ENCODE measurements at regions not wholly inside any gene's neighbourhood (a gene's known extent, or its start where the extent isn't known, plus 50 kb on each side); places are given as distances from the start of the nearest gene placed in this dataset.

DNA sequence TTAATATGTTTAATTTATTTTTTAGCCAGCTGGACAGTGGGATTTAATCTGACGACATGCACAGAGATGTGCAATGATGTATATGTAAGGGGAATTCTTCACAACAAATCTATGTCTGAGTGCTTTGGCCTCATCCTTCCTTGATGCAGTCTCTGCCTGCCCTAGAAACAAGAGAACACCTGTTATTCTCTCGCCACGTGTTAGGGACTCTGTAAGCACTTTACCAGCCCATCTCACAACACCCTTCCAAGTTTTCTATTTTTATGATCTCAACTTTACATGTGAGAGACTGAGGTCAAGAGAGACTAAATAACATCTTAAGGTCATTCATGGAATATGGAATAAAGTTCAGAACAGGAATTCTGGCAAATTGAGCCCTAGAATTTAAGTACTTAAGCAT lies 123.0 kb upstream of the GAS1 start:
- Histone ChIP-seq H3K36me3 (ENCODE audit: control insufficient read depth in 1 of 2, insufficient read depth in 2 of 2, low read length in 2 of 2) (no peaks in the 10 kb centered on the region), H3K9me3 (ENCODE audit: control insufficient read depth in 1 of 2, low read length in 2 of 2) (no peaks in the 10 kb centered on the region), H3K4me1 (ENCODE audit: control insufficient read depth in 1 of 2, insufficient read depth in 2 of 2, low read length in 2 of 2) (no peaks in the 10 kb centered on the region), H3K4me3 (ENCODE audit: low read depth in 1 of 2, low read length in 2 of 2) (no peak overlapping the region), H3K27ac (ENCODE audit: low read length) (no peak overlapping the region), H3K27me3 (ENCODE audit: low read depth, low read length) (no peaks in the 10 kb centered on the region)

DNA sequence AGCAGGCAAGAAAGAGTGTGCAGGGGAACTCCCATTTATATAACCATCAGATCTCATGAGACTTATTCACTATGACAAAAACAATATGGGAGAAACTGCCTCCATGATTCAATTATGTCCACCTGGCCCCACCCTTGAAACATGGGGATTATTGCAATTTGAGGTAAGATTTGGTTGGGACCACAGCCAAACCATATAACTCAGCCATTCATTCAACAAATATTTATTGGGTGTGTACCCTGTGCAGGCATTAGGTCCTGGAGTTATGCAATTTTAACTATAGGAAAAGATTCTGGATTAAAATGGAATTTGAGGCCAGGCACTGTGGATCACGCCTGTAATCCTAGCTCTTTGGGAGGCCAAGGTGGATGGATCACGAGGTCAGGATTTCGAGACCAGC lies 124.2 kb upstream of the GAS1 start:
- no peaks in the 10 kb centered on the region for H3K9me3 ChIP-seq (ENCODE audit: control insufficient read depth in 1 of 2, low read length in 2 of 2)
- H3K4me1 ChIP-seq (ENCODE audit: control insufficient read depth in 1 of 2, insufficient read depth in 2 of 2, low read length in 2 of 2): no peaks in the 10 kb centered on the region
- no peaks in the 10 kb centered on the region for H3K36me3 ChIP-seq (ENCODE audit: control insufficient read depth in 1 of 2, insufficient read depth in 2 of 2, low read length in 2 of 2)
- no peak overlapping the region for H3K27ac ChIP-seq (ENCODE audit: low read length)
- no peak overlapping the region for H3K4me3 ChIP-seq (ENCODE audit: low read depth in 1 of 2, low read length in 2 of 2)
- H3K27me3 ChIP-seq (ENCODE audit: low read depth, low read length): no peaks in the 10 kb centered on the region

DNA sequence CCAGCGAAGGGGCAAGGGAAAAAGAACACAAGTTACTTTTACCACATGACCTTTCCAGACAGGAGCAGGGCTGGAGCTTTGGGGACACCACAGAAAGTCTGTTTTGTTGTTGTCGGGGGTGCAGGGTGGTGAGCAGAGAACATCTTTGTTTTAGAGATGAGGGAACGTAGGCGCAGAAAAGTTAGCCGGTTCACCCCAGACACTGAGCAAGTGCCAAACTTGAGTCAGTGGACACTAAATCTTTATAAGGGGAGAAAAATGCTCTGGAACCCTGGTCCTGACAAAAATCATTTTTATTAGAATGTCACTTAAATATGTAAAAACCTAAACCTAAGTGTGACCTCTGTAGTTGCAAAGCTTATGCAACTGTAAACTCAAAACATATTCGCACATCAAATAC lies 126.4 kb upstream of the GAS1 start:
- Histone ChIP-seq H3K4me3 (ENCODE audit: low read depth in 1 of 2, low read length in 2 of 2) (no peak overlapping the region), H3K27me3 (ENCODE audit: low read depth, low read length) (no peaks in the 10 kb centered on the region), H3K4me1 (ENCODE audit: control insufficient read depth in 1 of 2, insufficient read depth in 2 of 2, low read length in 2 of 2) (no peaks in the 10 kb centered on the region), H3K27ac (ENCODE audit: low read length) (no peak overlapping the region), H3K36me3 (ENCODE audit: control insufficient read depth in 1 of 2, insufficient read depth in 2 of 2, low read length in 2 of 2) (no peaks in the 10 kb centered on the region), H3K9me3 (ENCODE audit: control insufficient read depth in 1 of 2, low read length in 2 of 2) (no peaks in the 10 kb centered on the region)

DNA sequence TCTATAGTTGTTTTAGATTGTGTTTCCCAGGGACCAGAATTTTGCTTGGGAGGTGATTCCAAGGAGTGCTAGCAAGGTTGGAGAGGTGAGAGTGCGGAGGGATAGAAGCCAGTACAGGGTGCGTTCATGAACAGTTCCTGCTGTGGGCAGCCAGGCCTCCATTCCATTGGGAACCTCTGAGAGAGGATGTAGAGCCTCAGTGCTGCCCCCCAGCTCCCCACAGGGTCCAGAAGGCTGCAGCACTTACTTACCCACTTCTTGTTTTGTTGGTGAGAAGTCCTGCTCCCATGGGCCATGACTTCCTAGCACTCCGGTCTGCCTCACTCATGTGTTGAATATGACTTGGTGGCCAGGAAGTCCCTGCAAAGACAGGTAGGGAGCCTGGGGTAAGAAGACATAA lies 128.2 kb upstream of the GAS1 start:
- H3K9me3 ChIP-seq (ENCODE audit: control insufficient read depth in 1 of 2, low read length in 2 of 2): no peaks in the 10 kb centered on the region
- no peaks in the 10 kb centered on the region for H3K4me1 ChIP-seq (ENCODE audit: control insufficient read depth in 1 of 2, insufficient read depth in 2 of 2, low read length in 2 of 2)
- H3K36me3 ChIP-seq (ENCODE audit: control insufficient read depth in 1 of 2, insufficient read depth in 2 of 2, low read length in 2 of 2): no peaks in the 10 kb centered on the region
- H3K27ac ChIP-seq (ENCODE audit: low read length): no peak overlapping the region
- no peak overlapping the region for H3K4me3 ChIP-seq (ENCODE audit: low read depth in 1 of 2, low read length in 2 of 2)
- H3K27me3 ChIP-seq (ENCODE audit: low read depth, low read length): no peaks in the 10 kb centered on the region

DNA sequence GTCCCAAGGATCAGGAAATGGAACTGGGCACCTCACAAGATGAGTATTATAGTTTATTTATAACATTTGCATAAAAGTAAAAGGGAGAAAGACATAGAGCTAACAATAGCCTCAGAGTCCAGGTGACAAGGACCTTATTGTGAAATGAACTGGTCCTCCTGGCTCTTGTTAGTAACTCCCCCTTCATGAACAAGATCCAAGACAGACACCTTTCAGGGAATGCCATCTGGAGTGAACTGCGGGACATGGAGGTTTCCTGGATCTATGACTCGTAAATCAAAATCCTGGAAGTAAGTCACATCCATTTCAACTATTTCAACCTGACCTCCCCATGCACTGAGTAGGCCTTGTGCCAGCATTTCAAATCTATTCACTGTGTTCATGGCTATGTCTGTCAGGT lies 129.5 kb upstream of the GAS1 start:
- no peak overlapping the region for H3K4me3 ChIP-seq (ENCODE audit: low read depth in 1 of 2, low read length in 2 of 2)
- H3K9me3 ChIP-seq (ENCODE audit: control insufficient read depth in 1 of 2, low read length in 2 of 2): no peaks in the 10 kb centered on the region
- H3K27me3 ChIP-seq (ENCODE audit: low read depth, low read length): no peaks in the 10 kb centered on the region
- H3K4me1 ChIP-seq (ENCODE audit: control insufficient read depth in 1 of 2, insufficient read depth in 2 of 2, low read length in 2 of 2): no peaks in the 10 kb centered on the region
- no peaks in the 10 kb centered on the region for H3K36me3 ChIP-seq (ENCODE audit: control insufficient read depth in 1 of 2, insufficient read depth in 2 of 2, low read length in 2 of 2)
- no peak overlapping the region for H3K27ac ChIP-seq (ENCODE audit: low read length)

DNA sequence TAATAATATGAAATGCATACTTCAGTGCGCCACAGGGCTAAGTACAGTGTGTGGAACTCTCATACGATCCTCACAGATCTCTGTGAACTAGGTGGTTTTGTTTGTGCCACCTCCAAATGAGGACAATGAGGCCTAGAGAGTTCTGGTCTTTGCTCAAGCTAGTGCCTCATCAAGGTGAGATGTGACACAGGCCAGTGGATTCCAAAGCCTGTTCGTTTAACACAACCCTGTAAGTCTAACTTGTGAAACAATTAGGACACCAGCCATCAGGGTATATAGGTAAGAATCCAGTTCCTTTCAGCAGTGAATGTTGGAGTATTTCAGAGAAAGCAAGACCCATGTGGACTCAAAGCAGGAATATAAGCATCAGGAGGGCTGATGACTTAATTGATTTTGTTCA lies 130.7 kb upstream of the GAS1 start:
- Histone ChIP-seq H3K36me3 (ENCODE audit: control insufficient read depth in 1 of 2, insufficient read depth in 2 of 2, low read length in 2 of 2) (no peaks in the 10 kb centered on the region), H3K4me3 (ENCODE audit: low read depth in 1 of 2, low read length in 2 of 2) (no peak overlapping the region), H3K27ac (ENCODE audit: low read length) (no peak overlapping the region), H3K4me1 (ENCODE audit: control insufficient read depth in 1 of 2, insufficient read depth in 2 of 2, low read length in 2 of 2) (no peaks in the 10 kb centered on the region), H3K9me3 (ENCODE audit: control insufficient read depth in 1 of 2, low read length in 2 of 2) (no peaks in the 10 kb centered on the region), H3K27me3 (ENCODE audit: low read depth, low read length) (no peaks in the 10 kb centered on the region)

DNA sequence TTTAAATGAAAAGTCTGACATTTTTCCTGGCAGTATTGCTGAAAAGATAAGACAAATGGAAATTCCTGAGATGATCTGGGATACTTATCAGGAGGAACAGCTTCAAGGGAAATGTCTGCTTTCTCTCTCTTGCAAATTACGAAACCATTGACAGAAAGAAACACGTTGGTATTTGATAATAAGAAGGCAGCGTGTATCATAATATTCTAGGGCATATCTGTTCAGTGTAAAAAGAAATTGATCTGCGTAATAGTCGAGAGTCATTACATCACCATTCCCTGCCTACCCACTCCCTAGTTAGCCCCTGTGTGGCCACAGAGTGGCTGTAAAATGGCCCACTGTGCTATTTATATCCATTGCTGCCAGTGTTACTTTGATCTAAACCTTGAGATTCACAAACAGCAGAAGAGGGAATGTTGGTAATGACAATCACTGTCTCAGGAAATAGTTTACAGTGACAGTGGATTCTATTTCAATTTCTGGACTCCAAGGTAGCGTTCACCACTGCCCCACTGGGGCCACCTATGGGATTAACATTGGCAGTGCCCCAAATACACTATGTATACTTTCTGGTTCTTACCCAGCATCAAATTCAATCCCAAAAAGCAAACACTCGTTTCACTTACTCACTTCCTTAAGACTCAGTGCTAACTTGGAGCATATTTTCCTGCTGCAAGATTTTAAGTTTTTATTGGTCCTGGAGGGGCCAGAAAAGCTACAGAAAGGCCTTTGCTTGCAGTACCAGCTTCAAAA lies 133.4 kb upstream of the GAS1 start:
- Histone ChIP-seq H3K27ac (ENCODE audit: low read length) (no peak overlapping the region), H3K27me3 (ENCODE audit: low read depth, low read length) (no peaks in the 10 kb centered on the region), H3K36me3 (ENCODE audit: control insufficient read depth in 1 of 2, insufficient read depth in 2 of 2, low read length in 2 of 2) (no peaks in the 10 kb centered on the region), H3K4me1 (ENCODE audit: control insufficient read depth in 1 of 2, insufficient read depth in 2 of 2, low read length in 2 of 2) (no peaks in the 10 kb centered on the region), H3K9me3 (ENCODE audit: control insufficient read depth in 1 of 2, low read length in 2 of 2) (no peaks in the 10 kb centered on the region), H3K4me3 (ENCODE audit: low read depth in 1 of 2, low read length in 2 of 2) (no peak overlapping the region)

DNA sequence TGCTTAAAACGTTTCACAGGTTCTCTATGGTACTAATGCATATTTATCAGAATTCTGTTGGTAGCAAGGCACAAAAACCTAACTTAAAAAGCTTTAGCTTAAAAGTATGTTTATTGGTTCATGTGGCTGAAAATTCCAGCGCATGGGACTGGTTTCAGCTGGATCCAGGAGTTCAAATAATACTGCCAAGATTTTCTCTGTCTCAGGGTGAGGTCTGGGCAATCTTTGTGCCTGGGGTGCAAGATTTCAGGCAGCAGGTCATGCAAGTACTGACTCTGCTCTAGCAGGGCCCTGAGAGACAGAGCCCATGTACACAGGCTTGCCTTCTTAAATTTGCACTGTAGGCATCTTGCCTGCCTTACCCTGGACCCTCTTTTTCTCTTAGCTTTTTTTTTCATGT lies 134.2 kb upstream of the GAS1 start:
- no peaks in the 10 kb centered on the region for H3K27me3 ChIP-seq (ENCODE audit: low read depth, low read length)
- no peak overlapping the region for H3K27ac ChIP-seq (ENCODE audit: low read length)
- no peak overlapping the region for H3K4me3 ChIP-seq (ENCODE audit: low read depth in 1 of 2, low read length in 2 of 2)
- H3K9me3 ChIP-seq (ENCODE audit: control insufficient read depth in 1 of 2, low read length in 2 of 2): no peaks in the 10 kb centered on the region
- H3K4me1 ChIP-seq (ENCODE audit: control insufficient read depth in 1 of 2, insufficient read depth in 2 of 2, low read length in 2 of 2): no peaks in the 10 kb centered on the region
- H3K36me3 ChIP-seq (ENCODE audit: control insufficient read depth in 1 of 2, insufficient read depth in 2 of 2, low read length in 2 of 2): no peaks in the 10 kb centered on the region

DNA sequence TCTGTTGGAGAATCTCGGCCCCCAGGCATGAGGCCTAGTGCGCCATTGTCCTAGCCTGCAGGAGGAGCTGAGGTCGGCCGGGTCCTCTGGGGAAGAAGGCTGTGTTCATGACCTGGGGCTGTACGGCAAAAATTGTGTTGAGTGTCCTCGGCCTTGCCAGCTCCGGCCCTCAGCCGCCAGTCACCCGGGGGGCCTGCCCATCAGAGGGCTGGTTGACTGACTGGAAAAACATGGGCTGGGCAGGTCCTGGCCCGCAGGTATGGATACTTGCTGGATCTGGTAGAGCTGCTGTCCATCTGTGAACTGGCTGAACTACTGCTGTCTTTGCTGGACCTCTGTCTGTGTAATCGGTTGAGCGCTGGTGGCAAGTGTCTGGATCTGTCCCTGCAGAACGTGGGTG lies 136.7 kb upstream of the GAS1 start:
- Histone ChIP-seq H3K36me3 (ENCODE audit: control insufficient read depth in 1 of 2, insufficient read depth in 2 of 2, low read length in 2 of 2) (no peaks in the 10 kb centered on the region), H3K27me3 (ENCODE audit: low read depth, low read length) (no peaks in the 10 kb centered on the region), H3K4me3 (ENCODE audit: low read depth in 1 of 2, low read length in 2 of 2) (no peak overlapping the region), H3K4me1 (ENCODE audit: control insufficient read depth in 1 of 2, insufficient read depth in 2 of 2, low read length in 2 of 2) (peaks cover 0 to 7% of the 10 kb centered on the region in 2 donors), H3K9me3 (ENCODE audit: control insufficient read depth in 1 of 2, low read length in 2 of 2) (no peaks in the 10 kb centered on the region), H3K27ac (ENCODE audit: low read length) (no peak overlapping the region)

DNA sequence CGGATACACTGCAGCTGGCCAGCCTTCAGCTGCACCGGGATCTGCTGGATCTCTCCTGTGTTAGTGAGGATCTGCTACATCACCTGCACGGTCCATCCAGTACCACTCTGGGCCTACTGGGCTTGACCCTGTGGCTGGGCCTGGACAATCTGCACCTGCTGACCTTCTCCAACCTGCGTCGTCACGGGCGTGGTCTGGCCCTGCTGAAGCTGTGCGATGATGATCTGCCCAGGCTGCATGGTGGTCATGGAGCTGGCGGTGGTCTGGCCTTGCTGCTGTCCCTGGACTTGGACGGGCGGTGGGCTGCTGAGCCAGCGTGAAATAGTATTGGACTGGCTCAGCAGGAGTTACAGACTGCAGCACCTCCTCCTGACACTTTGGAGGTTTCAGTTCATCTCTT lies 137.1 kb upstream of the GAS1 start:
- Histone ChIP-seq H3K27ac (ENCODE audit: low read length) (no peak overlapping the region), H3K27me3 (ENCODE audit: low read depth, low read length) (no peaks in the 10 kb centered on the region), H3K36me3 (ENCODE audit: control insufficient read depth in 1 of 2, insufficient read depth in 2 of 2, low read length in 2 of 2) (no peaks in the 10 kb centered on the region), H3K4me1 (ENCODE audit: control insufficient read depth in 1 of 2, insufficient read depth in 2 of 2, low read length in 2 of 2) (peaks cover 0 to 7% of the 10 kb centered on the region in 2 donors), H3K4me3 (ENCODE audit: low read depth in 1 of 2, low read length in 2 of 2) (no peak overlapping the region), H3K9me3 (ENCODE audit: control insufficient read depth in 1 of 2, low read length in 2 of 2) (no peaks in the 10 kb centered on the region)

DNA sequence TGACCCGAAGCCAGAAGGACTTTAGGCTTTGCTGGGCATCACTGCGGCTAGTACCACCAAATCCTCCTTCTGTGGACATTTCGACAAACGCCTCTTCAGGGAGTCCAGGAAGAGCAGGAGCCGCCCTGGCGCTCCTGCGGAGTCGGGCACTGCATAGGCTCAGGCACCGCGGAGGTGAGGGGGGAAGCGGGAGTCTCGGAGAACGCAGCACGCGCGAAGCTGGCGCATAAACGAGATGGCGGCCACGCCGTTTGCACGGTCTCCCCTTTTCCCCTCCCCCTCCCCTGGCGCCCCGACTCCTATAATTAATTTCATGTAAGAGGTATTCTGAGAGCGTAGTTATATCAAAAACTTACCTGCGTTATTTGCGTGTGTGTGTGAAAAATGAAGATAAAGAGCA lies 137.8 kb upstream of the GAS1 start:
- Histone ChIP-seq H3K27me3 (ENCODE audit: low read depth, low read length) (no peaks in the 10 kb centered on the region), H3K4me3 (ENCODE audit: low read depth in 1 of 2, low read length in 2 of 2) (no peak overlapping the region), H3K4me1 (ENCODE audit: control insufficient read depth in 1 of 2, insufficient read depth in 2 of 2, low read length in 2 of 2) (peaks cover 0 to 7% of the 10 kb centered on the region in 2 donors), H3K27ac (ENCODE audit: low read length) (no peak overlapping the region), H3K36me3 (ENCODE audit: control insufficient read depth in 1 of 2, insufficient read depth in 2 of 2, low read length in 2 of 2) (no peaks in the 10 kb centered on the region), H3K9me3 (ENCODE audit: control insufficient read depth in 1 of 2, low read length in 2 of 2) (no peaks in the 10 kb centered on the region)

DNA sequence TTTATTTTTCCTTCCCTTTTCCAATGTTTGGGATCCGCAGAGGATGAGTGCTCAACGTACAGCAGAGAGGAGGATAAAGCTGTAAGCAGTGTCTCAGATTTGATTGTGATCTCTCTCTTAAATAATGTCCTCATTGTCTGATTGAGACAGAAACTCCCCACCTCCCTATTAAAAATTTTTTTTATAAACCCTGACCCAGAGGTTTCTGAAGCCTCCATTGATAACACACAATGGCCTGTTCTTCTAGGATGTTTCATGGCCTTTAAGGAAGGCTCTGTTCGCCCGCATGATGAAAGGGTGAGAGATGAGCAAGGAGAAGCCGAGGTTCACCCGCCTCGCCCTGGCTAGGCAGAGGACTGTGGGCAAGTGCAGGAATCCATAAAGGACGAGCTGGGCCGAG lies 138.2 kb upstream of the GAS1 start:
- no peak overlapping the region for H3K27ac ChIP-seq (ENCODE audit: low read length)
- no peak overlapping the region for H3K4me3 ChIP-seq (ENCODE audit: low read depth in 1 of 2, low read length in 2 of 2)
- H3K27me3 ChIP-seq (ENCODE audit: low read depth, low read length): no peaks in the 10 kb centered on the region
- H3K9me3 ChIP-seq (ENCODE audit: control insufficient read depth in 1 of 2, low read length in 2 of 2): no peaks in the 10 kb centered on the region
- no peaks in the 10 kb centered on the region for H3K36me3 ChIP-seq (ENCODE audit: control insufficient read depth in 1 of 2, insufficient read depth in 2 of 2, low read length in 2 of 2)
- H3K4me1 ChIP-seq (ENCODE audit: control insufficient read depth in 1 of 2, insufficient read depth in 2 of 2, low read length in 2 of 2): peaks cover 0 to 7% of the 10 kb centered on the region in 2 donors

Data from muscle layer of duodenum (tissue), 2 donors.